Myocyte (in vitro differentiated cells): ENCODE measurements at regions not wholly inside any gene's neighbourhood (a gene's known extent, or its start where the extent isn't known, plus 50 kb on each side); places are given as distances from the start of the nearest gene placed in this dataset.
"Not testable (repeated sequence)": the region's sequence is repeated elsewhere in the genome, so short reads cannot be mapped to it uniquely, and the experiment has no call there.

Source experiments
- DNase-seq: peaks from one replicate; pipeline ENCODE4 v3.0.0-alpha.2; 2012; ENCODE audit warnings: low read depth

GRCh38 chr6:170198298-170198697 is 92.6 kb downstream of the DLL1 start:
- DNase-seq = no peak

- DNase-seq = no peak
Observed at GRCh38 chr6:170193326-170193821, 97.5 kb downstream of the DLL1 start.

GRCh38 chr6:170192905-170193304 is 98.0 kb downstream of the DLL1 start:
- no peak for DNase-seq

GRCh38 chr6:170192101-170192500 is 98.8 kb downstream of the DLL1 start:
- not testable (repeated sequence) for DNase-seq

DNA sequence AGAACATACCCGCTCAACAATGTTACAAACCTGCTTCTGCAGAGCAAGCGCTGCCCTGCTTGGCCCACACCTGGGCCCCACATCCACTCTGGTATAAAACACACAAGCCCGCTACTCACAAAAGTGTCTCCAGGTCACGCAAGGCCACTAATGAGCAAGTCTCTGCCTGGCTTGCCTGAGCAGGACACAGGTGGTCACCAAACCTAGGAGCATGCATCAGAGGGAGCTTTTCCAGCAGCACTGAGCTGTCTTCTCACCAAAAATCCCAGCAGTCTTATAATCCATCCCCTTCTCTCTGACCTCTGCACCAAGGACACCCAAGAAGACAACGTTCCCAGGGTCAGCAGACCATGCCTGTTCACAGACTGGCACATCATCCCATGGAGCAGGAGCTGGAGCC is 100.8 kb downstream of the DLL1 start:
- no peak for DNase-seq

- DNase-seq = no peak
Observed at GRCh38 chr6:170189236-170189635, 101.6 kb downstream of the DLL1 start.

- DNase-seq = peak; percentile 18
Observed at GRCh38 chr6:170188571-170189001, 102.3 kb downstream of the DLL1 start.

DNA sequence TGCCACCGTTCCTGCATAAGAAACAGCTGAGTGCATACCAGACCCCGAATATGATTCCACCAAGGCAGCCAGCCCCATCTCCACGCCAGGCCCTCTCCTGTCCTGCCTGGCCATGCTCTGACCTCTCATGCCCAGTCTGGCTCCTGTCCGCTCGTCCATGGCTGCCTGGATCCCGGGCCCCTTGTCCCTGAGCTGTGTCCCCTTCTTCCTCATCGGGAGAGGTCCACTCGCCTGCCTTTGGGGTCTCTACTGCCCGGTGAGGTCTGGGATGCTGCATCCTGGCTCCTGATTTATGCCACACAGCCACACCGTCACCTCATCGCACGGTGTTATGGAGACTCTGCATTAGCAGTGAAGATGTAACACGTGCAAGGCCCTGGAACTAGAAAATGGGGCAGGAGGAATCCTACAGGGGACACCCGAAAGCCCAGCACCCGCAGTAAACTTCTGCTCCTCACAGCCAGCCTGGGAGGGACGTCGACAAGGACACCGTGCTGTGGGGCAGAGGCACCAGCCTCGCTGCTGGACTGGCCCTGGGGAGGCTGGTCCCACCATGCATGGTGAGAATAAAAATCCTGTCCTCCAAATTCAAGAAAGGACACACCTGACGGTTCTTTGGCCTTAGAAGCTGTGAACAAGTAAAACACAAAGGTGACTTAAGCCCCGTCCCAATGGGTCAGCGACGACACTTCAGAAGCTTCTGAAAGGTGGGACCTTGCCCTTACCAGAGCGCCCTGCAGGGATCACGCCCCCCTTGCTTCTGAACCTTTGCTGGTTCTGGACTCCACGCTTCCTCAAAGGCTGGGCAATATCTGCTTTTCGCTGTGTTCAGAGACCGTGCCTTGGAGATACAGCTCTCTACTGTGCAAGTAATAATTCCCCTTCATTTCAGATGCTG is 103.0 kb downstream of the DLL1 start:
- DNase-seq = no peak

- no peak for DNase-seq
Observed at GRCh38 chr6:170186941-170187668, 103.8 kb downstream of the DLL1 start.

DNA sequence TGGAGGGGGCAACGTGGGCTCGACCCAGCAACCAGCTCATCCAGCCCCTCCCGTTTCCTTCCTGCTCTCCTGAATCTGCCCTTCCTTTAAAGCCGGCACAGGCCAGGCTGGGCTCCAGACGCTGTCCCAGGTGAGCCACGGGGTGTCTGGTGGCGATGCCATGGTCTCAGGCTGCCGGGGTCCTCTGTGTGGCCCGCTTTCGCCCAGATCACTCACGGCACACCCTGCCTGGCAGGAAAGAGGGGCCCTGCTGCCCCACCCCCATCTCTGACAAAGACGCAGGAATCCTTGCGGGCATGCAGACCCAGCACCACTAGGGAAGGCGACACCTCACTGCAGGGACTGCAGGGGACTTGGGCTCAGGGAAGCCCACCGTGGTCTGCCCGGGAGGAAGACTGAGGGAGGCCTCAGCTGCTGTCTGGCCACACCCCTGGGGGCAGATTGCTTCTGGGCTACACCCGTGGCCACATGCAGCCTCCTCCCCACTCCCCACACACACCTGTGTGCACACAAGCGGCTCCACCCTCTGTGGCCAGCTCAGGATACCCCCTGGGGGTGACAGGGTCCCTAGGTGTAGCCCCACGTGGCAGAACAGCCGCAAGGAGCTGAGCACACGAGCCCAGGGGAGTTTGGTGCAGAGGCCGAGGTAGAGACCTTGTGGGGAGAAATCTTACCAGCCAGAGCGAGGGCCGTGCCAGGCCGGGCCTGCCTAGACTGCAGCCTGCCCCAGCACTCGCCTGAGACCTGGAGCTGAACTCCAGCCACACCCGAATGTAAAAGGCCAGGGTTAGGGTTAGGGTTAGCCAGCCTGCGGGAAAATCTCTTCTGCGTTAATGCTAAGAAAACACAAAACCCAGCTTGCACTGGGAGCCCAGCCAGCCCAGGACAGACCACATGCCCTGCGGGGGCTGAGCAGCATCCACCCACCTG is 104.6 kb downstream of the DLL1 start:
- DNase-seq = no peak

- DNase-seq = no peak
Observed at GRCh38 chr6:170185175-170185978, 105.5 kb downstream of the DLL1 start.

DNA sequence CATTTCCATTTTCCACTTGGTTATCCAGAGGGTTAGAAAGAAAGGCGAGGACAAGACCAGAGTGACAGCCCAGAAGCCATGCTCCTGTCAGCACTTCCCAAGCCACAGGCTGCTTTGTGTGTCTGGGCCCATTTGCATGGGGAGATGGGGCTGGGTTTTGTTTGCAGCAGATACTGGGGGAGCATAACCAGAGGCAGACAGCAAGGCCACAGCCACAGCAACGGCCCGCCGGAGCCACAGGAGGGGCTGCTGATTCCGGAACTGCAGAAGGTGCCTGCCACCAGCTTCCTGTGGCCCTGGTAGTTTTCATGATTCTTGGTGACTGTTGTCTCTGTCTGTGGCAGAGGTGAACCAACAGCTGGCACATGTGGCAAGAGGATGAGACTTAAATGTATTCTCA is 106.6 kb downstream of the DLL1 start:
- no peak for DNase-seq

DNA sequence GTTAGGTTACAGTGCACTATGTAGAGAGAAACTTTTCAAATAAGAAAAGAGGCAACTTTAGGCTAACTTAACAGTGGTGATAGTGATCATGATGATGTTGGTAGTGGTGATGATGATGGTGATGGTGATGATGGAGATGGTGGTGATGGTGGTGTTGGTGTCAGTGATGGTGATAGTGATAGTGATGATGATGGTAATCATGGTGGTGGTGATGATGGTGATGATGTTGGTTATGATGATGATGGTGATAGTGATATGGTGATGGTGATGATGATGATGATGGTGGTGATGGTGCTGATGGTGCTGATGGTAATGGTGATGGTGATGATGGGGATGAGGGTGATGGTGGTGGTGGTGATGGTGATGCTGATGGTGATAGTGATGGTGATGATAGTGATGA is 107.4 kb downstream of the DLL1 start:
- no peak for DNase-seq

DNA sequence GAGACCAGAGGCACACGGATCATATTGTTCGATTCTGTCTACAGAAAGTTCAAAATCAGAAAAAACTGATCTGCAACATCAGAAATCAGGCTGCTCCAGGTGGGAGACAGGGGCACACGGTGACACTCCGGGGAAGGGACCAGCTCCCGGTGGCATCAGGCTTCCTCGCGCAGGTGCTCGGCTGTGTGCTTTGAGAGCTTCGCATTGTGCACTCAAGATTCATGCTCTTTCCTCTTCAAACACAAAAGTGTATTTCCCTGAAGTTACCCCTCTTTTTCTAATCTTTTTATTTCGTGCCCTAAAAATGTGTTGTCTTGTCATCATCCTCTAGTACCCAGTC is 108.1 kb downstream of the DLL1 start:
- no peak for DNase-seq

DNA sequence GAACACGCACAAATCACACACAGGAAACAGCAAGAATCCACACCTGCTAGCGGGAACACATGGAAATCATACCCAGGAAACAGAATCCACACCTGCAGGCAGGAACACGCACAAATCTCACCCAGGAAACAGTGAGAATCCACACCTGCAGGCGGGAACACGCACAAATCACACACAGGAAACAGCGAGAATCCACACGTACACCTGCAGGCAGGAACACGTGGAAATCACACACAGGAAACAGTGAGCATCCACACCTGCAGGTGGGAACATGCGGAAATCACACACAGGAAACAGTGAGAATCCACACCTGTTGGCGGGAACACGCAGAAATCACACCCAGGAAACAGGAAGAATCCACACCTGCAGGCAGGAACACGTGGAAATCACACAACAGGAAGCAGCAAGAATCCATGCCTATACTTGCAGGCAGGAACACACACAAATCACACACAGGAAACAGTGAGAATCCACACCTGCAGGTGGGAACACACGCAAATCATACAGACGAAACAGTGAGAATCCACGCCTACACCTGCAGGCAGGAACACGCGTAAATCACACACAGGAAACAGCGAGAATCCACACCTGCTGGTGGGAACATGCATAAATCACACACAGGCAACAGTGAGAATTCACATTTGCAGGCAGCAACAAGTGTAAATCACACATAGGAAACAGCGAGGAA is 108.6 kb downstream of the DLL1 start:
- no peak for DNase-seq

DNA sequence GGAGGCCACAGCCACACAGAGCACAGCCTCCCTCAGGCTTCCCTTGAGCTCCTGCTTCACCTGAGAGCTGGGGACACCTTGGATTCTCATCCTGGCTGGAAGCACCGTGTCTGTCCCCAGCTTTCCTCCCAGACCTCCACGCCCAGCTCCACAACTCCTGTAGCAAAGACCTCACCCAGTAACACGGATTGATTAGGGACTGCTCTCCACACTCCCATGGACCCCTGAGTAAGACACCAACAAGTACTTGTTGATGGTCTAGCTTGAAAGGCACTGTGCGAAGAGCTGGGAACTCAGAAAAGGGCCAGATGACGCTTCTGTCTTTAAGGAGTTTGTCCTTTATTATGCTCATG is 109.6 kb downstream of the DLL1 start:
- no peak for DNase-seq

DNA sequence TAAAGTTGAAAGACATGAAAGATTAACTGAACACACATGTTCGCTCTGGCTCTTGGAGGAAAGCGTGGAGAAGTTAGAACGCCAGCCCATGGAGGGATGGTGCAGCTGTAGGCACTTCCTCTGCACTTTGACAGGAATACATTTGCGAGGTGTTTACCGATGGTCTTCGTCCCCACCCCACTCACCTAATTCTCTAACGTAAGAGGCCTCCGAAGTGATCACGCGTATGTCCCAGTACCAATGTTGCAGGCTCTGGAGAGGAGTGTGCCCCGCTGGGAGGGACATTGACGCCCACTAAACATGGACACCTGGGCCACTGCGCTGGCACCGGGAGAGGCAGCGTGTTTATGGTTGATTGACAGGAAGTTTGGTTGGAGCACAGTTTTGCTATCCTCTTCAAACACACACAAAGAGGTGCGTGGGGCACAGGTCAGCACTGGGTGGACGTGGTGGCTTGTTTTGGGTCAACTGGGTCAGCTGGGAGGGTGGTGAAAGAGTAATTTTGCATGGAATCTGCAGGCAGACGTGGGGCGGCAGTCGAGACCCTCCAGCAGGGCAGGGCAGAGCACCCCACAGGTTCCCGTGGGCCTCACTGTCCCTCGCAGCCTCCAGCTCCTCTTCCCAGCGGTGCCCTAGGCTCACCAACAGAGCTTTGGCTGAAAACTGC is 110.1 kb downstream of the DLL1 start:
- DNase-seq = no peak

DNA sequence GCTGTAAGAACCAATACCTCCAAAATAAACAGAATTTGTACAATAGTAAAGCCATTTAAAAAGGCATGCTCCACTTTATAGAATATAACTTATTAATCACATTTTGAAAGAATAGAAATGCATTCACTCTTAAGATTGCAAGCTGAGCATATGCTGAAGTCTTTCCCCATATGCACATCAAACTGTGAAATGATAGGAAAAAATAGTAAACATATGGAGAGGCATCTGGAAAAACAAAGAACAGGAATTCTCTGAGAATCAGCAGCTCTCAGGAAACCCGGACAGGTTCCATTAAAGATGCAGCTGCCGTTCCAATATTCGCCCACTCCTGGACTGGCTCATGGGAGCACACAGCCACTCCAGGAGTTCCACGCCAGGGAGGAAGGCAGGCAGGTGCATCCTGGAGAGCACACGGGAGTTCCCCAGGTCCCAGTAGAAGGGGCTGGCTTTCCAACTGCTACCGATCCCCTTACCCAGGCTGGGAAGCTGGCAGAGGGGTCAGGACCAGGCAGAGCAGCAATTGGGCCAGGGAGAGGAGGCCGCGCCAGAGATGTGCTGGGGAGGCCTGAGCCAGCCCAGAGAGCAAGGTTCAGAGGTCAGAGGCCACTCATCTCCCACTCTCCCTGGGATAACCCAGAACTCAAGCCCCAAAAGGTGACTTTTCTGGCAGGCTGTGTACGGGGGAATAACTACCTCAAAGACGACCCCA is 111.1 kb downstream of the DLL1 start:
- DNase-seq = no peak
